Adrenal gland (tissue), 9 donors: ENCODE measurements at regions not wholly inside any gene's neighbourhood (a gene's known extent, or its start where the extent isn't known, plus 50 kb on each side); places are given as distances from the start of the nearest gene placed in this dataset.

ENCODE experiments used
- DNase-seq, 7 donors: peaks; one replicate each; pipeline ENCODE4 v3.0.0-alpha.2; 2019 to 2020
- H3K27ac ChIP-seq, 5 donors: fragments of 200-600 bp; sonication (generic) in 4 of 5; 1 replicate in 3 of 5; 2 replicates in 2 of 5; pipeline versions ENCODE4 v1.5.1 to v1.8.0; 2016 to 2020; ENCODE audit warnings: mild to moderate bottlenecking in 1 of 5
- H3K27me3 ChIP-seq: fragments of 200-600 bp; 2 replicates; pipeline ENCODE4 v1.8.0; 2021
- H3K36me3 ChIP-seq, 2 donors: fragments of 200-600 bp; replicated peaks in 1 of 2; 1 replicate in 1 of 2; 2 replicates in 1 of 2; pipeline versions ENCODE4 v1.5.1 to v1.8.0; 2018 to 2022
- H3K4me1 ChIP-seq, 2 donors: fragments of 200-600 bp; replicated peaks in 1 of 2; 1 replicate in 1 of 2; 2 replicates in 1 of 2; pipeline versions ENCODE4 v1.5.1 to v1.8.0; 2018 to 2021
- H3K4me3 ChIP-seq, 4 donors: fragments of 200-600 bp; sonication (generic) in 3 of 4; one replicate each; pipeline ENCODE4 v1.5.1; 2016 to 2018
- H3K9me3 ChIP-seq, 3 donors: fragments of 200-600 bp; sonication (generic) in 1 of 3; replicated peaks in 1 of 3; 1 replicate in 2 of 3; 2 replicates in 1 of 3; pipeline versions ENCODE4 v1.5.1 to v1.8.0; 2016 to 2021
- CTCF ChIP-seq, 6 experiments: fragments of 450-650 bp in 4 of 6; fragments of 200-600 bp in 2 of 6; sonication (generic) in 1 of 6; IDR thresholded peaks; 1 replicate in 5 of 6; 2 replicates in 1 of 6; pipeline versions ENCODE4 v1.5.1 to v1.8.0; 2016 to 2021; ENCODE audit warnings: antibody characterized with exemption in 6 of 6, mild to moderate bottlenecking in 2 of 6, moderate library complexity in 1 of 6
- POLR2A ChIP-seq, 2 donors: fragments of 450-650 bp; IDR thresholded peaks; one replicate each; pipeline ENCODE4 v1.6.1; 2017; ENCODE audit warnings: antibody characterized with exemption in 2 of 2, mild to moderate bottlenecking in 2 of 2, moderate library complexity in 1 of 2
- WGBS, 4 donors: extraction: QIAGEN DNeasy Blood & Tissue Kit in 2 of 4; methylation state at CpG; one replicate each; pipeline versions ENCODE4 v1.1.5 to v1.1.7; 2013 to 2017; 5-methylcytosine and 5-hydroxymethylcytosine counted together
- intact Hi-C, 2 donors: fragments of 100-400 bp; cut with DNase I; formaldehyde crosslinking; loops; one replicate each; pipeline versions ENCODE4 v1.14.1 to v1.15.0; 2022 to 2023
- donor health status: healthy with polysubstance abuse.
- donor health status: Bipolar disorder and iron deficiency.
- donor health status: DM: yes; HTN: yes; CAD: no.
- donor health status: DM: no; HTN: no; CAD: no.
- donor health status: DM: no; HTN: no; CAD: no.

- H3K27ac ChIP-seq = no peak overlapping the region
- WGBS, 4 donors = 50 to 61% (median 57%) methylated on average over 3 of the region's 3 CpGs
- intact Hi-C loops = no loop called here
- no peaks in the 10 kb centered on the region for H3K27me3 ChIP-seq
- no peaks in the 10 kb centered on the region for H3K4me1 ChIP-seq
- TF ChIP-seq CTCF (IDR thresholded peaks at IDR 0.05) (no peak), POLR2A (IDR thresholded peaks at IDR 0.05) (no peak)
- DNase-seq = no peak
- no peaks in the 10 kb centered on the region for H3K36me3 ChIP-seq
- no peak overlapping the region for H3K4me3 ChIP-seq
- no peaks in the 10 kb centered on the region for H3K9me3 ChIP-seq
These were observed 1883.7 kb upstream of the C9orf72 start for GRCh38 chr9:29456940-29457339.

- H3K36me3 ChIP-seq = no peaks in the 10 kb centered on the region
- WGBS, 4 donors = 20 to 53% (median 32%) methylated on average over 1 of the region's 1 CpG
- no peaks in the 10 kb centered on the region for H3K9me3 ChIP-seq
- H3K27me3 ChIP-seq = no peaks in the 10 kb centered on the region
- no peaks in the 10 kb centered on the region for H3K4me1 ChIP-seq
- no peak overlapping the region for H3K4me3 ChIP-seq
- H3K27ac ChIP-seq = no peak overlapping the region
- intact Hi-C loops = no loop called here
- no peak for TF ChIP-seq CTCF (IDR thresholded peaks at IDR 0.05)
- DNase-seq = no peak
These were observed 1902.2 kb upstream of the C9orf72 start for GRCh38 chr9:29475471-29475870.

- Histone ChIP-seq H3K36me3 (no peaks in the 10 kb centered on the region), H3K4me3 (no peak overlapping the region), H3K27me3 (no peaks in the 10 kb centered on the region), H3K4me1 (no peaks in the 10 kb centered on the region), H3K27ac (no peak overlapping the region), H3K9me3 (no peaks in the 10 kb centered on the region)
- DNase-seq = no peak
- WGBS, 4 donors = 65 to 77% (median 74%) methylated on average over 1 of the region's 1 CpG
- intact Hi-C loops = no loop called here
- TF ChIP-seq CTCF (IDR thresholded peaks at IDR 0.05) (no peak), POLR2A (IDR thresholded peaks at IDR 0.05) (no peak)
These were observed 1938.4 kb upstream of the C9orf72 start for GRCh38 chr9:29511680-29512079.

GRCh38 chr9:29514336-29514735 lies 1941.1 kb upstream of the C9orf72 start:
- WGBS, 4 donors = 50 to 65% (median 55%) methylated on average over 6 to 11 of the region's 11 CpGs

More at GRCh38 chr9:29514336-29514735, 1941.1 kb upstream of the C9orf72 start:
- Histone ChIP-seq H3K27me3 (no peaks in the 10 kb centered on the region), H3K9me3 (no peaks in the 10 kb centered on the region), H3K4me3 (no peak overlapping the region), H3K36me3 (no peaks in the 10 kb centered on the region), H3K4me1 (no peaks in the 10 kb centered on the region), H3K27ac (no peak overlapping the region)
- DNase-seq = no peak
- intact Hi-C loops = no loop called here
- TF ChIP-seq POLR2A (IDR thresholded peaks at IDR 0.05) (no peak), CTCF (IDR thresholded peaks at IDR 0.05) (no peak)
